Adipocyte (in vitro differentiated cells): ENCODE measurements at regions not wholly inside any gene's neighbourhood (a gene's known extent, or its start where the extent isn't known, plus 50 kb on each side); places are given as distances from the start of the nearest gene placed in this dataset.

Source experiments
- DNase-seq: peaks from one replicate; pipeline ENCODE4 v3.0.0-alpha.2; 2015; ENCODE audit warnings: low read depth
- H3K27me3 ChIP-seq: replicated peaks from 2 replicates; pipeline ENCODE4 v1.7.0; 2013; ENCODE audit warnings: mild to moderate bottlenecking, low read length, moderate library complexity; ENCODE audit not compliant: control insufficient read depth, insufficient read depth
- H3K36me3 ChIP-seq: 2 replicates; pipeline ENCODE4 v1.7.0; 2013; ENCODE audit warnings: low read length, mild to moderate bottlenecking, moderate library complexity; ENCODE audit not compliant: control insufficient read depth, insufficient read depth, severe bottlenecking
- H3K4me1 ChIP-seq: 2 replicates; pipeline ENCODE4 v1.7.0; 2013; ENCODE audit warnings: mild to moderate bottlenecking, low read length, moderate library complexity; ENCODE audit not compliant: control insufficient read depth, insufficient read depth
- H3K4me3 ChIP-seq: 2 replicates; pipeline ENCODE4 v1.7.0; 2013; ENCODE audit warnings: mild to moderate bottlenecking, low read length, moderate library complexity
- H3K9ac ChIP-seq: 2 replicates; pipeline ENCODE4 v1.7.0; 2013; ENCODE audit warnings: mild to moderate bottlenecking, low read length, moderate library complexity
- H3K9me3 ChIP-seq: 2 replicates; pipeline ENCODE4 v1.7.0; 2013; ENCODE audit warnings: mild to moderate bottlenecking, low read length, moderate library complexity; ENCODE audit not compliant: control insufficient read depth

- Histone ChIP-seq H3K4me3 (peak overlapping the region; percentile 28), H3K36me3 (no peaks in the 10 kb centered on the region), H3K27me3 (no peaks in the 10 kb centered on the region), H3K9ac (peak overlapping the region; percentile 35), H3K9me3 (no peaks in the 10 kb centered on the region), H3K4me1 (peaks cover 23% of the 10 kb centered on the region)
- peak; percentile 18 for DNase-seq
These were observed 563.8 kb upstream of the MARCKS start for GRCh38 chr6:113293423-113293740.

- no peak for DNase-seq
- peaks cover 5% of the 10 kb centered on the region for H3K4me1 ChIP-seq
- H3K9ac ChIP-seq = no peak overlapping the region
- H3K27me3 ChIP-seq = no peaks in the 10 kb centered on the region
- no peaks in the 10 kb centered on the region for H3K9me3 ChIP-seq
- H3K36me3 ChIP-seq = no peaks in the 10 kb centered on the region
- H3K4me3 ChIP-seq = no peak overlapping the region
These were observed 557.6 kb upstream of the MARCKS start for GRCh38 chr6:113299531-113299930.

- no peaks in the 10 kb centered on the region for H3K9me3 ChIP-seq
- H3K4me1 ChIP-seq = peaks cover 5% of the 10 kb centered on the region
- no peaks in the 10 kb centered on the region for H3K36me3 ChIP-seq
- no peak overlapping the region for H3K4me3 ChIP-seq
- no peaks in the 10 kb centered on the region for H3K27me3 ChIP-seq
- DNase-seq = peak; percentile 8
- H3K9ac ChIP-seq = no peak overlapping the region
These were observed 555.5 kb upstream of the MARCKS start for GRCh38 chr6:113301651-113302050.

GRCh38 chr6:113304116-113304515 is 553.0 kb upstream of the MARCKS start:
- Histone ChIP-seq H3K4me3 (no peak overlapping the region), H3K9me3 (no peaks in the 10 kb centered on the region), H3K9ac (no peak overlapping the region), H3K27me3 (no peaks in the 10 kb centered on the region), H3K36me3 (no peaks in the 10 kb centered on the region), H3K4me1 (peaks cover 12% of the 10 kb centered on the region)
- peak; percentile 36 for DNase-seq

GRCh38 chr6:113306552-113307145 is 550.5 kb upstream of the MARCKS start:
- Histone ChIP-seq H3K4me3 (no peak overlapping the region), H3K9me3 (no peaks in the 10 kb centered on the region), H3K36me3 (no peaks in the 10 kb centered on the region), H3K27me3 (no peaks in the 10 kb centered on the region), H3K4me1 (peaks cover 9% of the 10 kb centered on the region), H3K9ac (no peak overlapping the region)
- DNase-seq = no peak

GRCh38 chr6:113308266-113308665 is 548.9 kb upstream of the MARCKS start:
- no peaks in the 10 kb centered on the region for H3K27me3 ChIP-seq
- H3K9ac ChIP-seq = no peak overlapping the region
- H3K4me3 ChIP-seq = no peak overlapping the region
- no peaks in the 10 kb centered on the region for H3K36me3 ChIP-seq
- H3K4me1 ChIP-seq = peaks cover 6% of the 10 kb centered on the region
- DNase-seq = no peak
- H3K9me3 ChIP-seq = no peaks in the 10 kb centered on the region

- H3K9ac ChIP-seq = no peak overlapping the region
- no peaks in the 10 kb centered on the region for H3K36me3 ChIP-seq
- no peaks in the 10 kb centered on the region for H3K9me3 ChIP-seq
- H3K27me3 ChIP-seq = no peaks in the 10 kb centered on the region
- no peak overlapping the region for H3K4me3 ChIP-seq
- peaks cover 20% of the 10 kb centered on the region for H3K4me1 ChIP-seq
- no peak for DNase-seq
These were observed 543.3 kb upstream of the MARCKS start for GRCh38 chr6:113313841-113314240.

GRCh38 chr6:113315165-113315564 is 542.0 kb upstream of the MARCKS start:
- Histone ChIP-seq H3K9me3 (no peaks in the 10 kb centered on the region), H3K4me3 (peak overlapping the region; percentile 0), H3K36me3 (no peaks in the 10 kb centered on the region), H3K4me1 (peaks cover 20% of the 10 kb centered on the region), H3K9ac (peak overlapping the region; percentile 61), H3K27me3 (no peaks in the 10 kb centered on the region)
- no peak for DNase-seq

GRCh38 chr6:113315879-113316278 is 541.3 kb upstream of the MARCKS start:
- Histone ChIP-seq H3K4me1 (peaks cover 20% of the 10 kb centered on the region), H3K4me3 (peak overlapping the region; percentile 0), H3K9me3 (no peaks in the 10 kb centered on the region), H3K36me3 (no peaks in the 10 kb centered on the region), H3K27me3 (no peaks in the 10 kb centered on the region), H3K9ac (peak overlapping the region; percentile 61)
- no peak for DNase-seq

- Histone ChIP-seq H3K27me3 (no peaks in the 10 kb centered on the region), H3K4me3 (no peak overlapping the region), H3K36me3 (no peaks in the 10 kb centered on the region), H3K9ac (no peak overlapping the region), H3K9me3 (no peaks in the 10 kb centered on the region), H3K4me1 (peaks cover 20% of the 10 kb centered on the region)
- no peak for DNase-seq
These were observed 539.7 kb upstream of the MARCKS start for GRCh38 chr6:113317442-113317841.

- H3K27me3 ChIP-seq = no peaks in the 10 kb centered on the region
- H3K4me1 ChIP-seq = peaks cover 20% of the 10 kb centered on the region
- H3K9me3 ChIP-seq = no peaks in the 10 kb centered on the region
- DNase-seq = no peak
- H3K9ac ChIP-seq = no peak overlapping the region
- H3K4me3 ChIP-seq = no peak overlapping the region
- no peaks in the 10 kb centered on the region for H3K36me3 ChIP-seq
These were observed 539.1 kb upstream of the MARCKS start for GRCh38 chr6:113317891-113318574.

GRCh38 chr6:113318575-113318917 is 538.6 kb upstream of the MARCKS start:
- DNase-seq = no peak
- no peaks in the 10 kb centered on the region for H3K27me3 ChIP-seq
- no peaks in the 10 kb centered on the region for H3K9me3 ChIP-seq
- no peak overlapping the region for H3K9ac ChIP-seq
- no peak overlapping the region for H3K4me3 ChIP-seq
- no peaks in the 10 kb centered on the region for H3K36me3 ChIP-seq
- peaks cover 20% of the 10 kb centered on the region for H3K4me1 ChIP-seq
